Keratinocyte (primary cell): ENCODE measurements at regions not wholly inside any gene's neighbourhood (a gene's known extent, or its start where the extent isn't known, plus 50 kb on each side); places are given as distances from the start of the nearest gene placed in this dataset.

Experiments
- EZH2 ChIP-seq: IDR thresholded peaks from one replicate; pipeline ENCODE4 v1.6.1; 2012; ENCODE audit warnings: inconsistent platforms, mild to moderate bottlenecking, low read length, moderate library complexity
- TF ChIP-seq, protein P1 (sequence below), 3 experiments: IDR thresholded peaks in 1 of 3; conservative IDR thresholded peaks in 1 of 3; optimal IDR thresholded peaks in 1 of 3; 2 replicates in 2 of 3; 3 replicates in 1 of 3; pipeline versions ENCODE3 to v1.5.1; 2011; ENCODE audit warnings: low read length in 3 of 3, mild to moderate bottlenecking in 3 of 3, moderate library complexity in 2 of 3, control low read depth in 1 of 3, inconsistent platforms in 1 of 3; ENCODE audit not compliant: insufficient read depth in 2 of 3; ENCODE audit errors: extremely low read depth in 1 of 3

DNA sequence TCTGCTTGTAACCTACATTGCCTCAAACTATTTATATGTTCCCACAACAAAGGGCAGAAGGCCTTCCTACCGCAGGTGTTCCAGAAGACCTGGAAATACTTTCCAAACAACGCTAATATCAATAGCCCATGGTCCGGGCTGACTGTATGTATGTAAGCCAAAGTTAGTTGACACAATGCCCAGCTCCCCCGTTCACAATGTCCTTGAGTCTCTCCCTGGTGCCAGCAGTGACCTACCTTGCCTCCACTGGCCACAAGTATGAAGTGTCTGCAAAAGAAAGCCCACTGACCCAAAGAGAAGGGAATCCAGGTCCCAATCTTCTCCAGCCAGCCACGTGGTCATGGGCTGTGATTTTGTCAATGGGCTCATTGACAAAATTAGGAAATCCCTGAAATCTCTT, 118.6 kb downstream of the DLEU7 start:
- TF ChIP-seq, protein P1, sequence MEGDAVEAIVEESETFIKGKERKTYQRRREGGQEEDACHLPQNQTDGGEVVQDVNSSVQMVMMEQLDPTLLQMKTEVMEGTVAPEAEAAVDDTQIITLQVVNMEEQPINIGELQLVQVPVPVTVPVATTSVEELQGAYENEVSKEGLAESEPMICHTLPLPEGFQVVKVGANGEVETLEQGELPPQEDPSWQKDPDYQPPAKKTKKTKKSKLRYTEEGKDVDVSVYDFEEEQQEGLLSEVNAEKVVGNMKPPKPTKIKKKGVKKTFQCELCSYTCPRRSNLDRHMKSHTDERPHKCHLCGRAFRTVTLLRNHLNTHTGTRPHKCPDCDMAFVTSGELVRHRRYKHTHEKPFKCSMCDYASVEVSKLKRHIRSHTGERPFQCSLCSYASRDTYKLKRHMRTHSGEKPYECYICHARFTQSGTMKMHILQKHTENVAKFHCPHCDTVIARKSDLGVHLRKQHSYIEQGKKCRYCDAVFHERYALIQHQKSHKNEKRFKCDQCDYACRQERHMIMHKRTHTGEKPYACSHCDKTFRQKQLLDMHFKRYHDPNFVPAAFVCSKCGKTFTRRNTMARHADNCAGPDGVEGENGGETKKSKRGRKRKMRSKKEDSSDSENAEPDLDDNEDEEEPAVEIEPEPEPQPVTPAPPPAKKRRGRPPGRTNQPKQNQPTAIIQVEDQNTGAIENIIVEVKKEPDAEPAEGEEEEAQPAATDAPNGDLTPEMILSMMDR (optimal IDR thresholded peaks at IDR 0.05 in 1 of 3, IDR thresholded peaks at IDR 0.05 in 1 of 3, conservative IDR thresholded peaks at IDR 0.05 in 1 of 3; ENCODE audit: extremely low read depth in 1 of 3, insufficient read depth in 2 of 3, low read length in 3 of 3), result no peak
- no peak for TF ChIP-seq EZH2
